NCI-H128 (cell line): ENCODE measurements at regions not wholly inside any gene's neighbourhood (a gene's known extent, or its start where the extent isn't known, plus 50 kb on each side); places are given as distances from the start of the nearest gene placed in this dataset.
"Not testable (repeated sequence)": the region's sequence is repeated elsewhere in the genome, so short reads cannot be mapped to it uniquely, and the experiment has no call there.

Experiments
- DNase-seq: peaks from one replicate; lab custom pipeline; 2025; ENCODE audit not compliant: unreplicated experiment; lab: John Stamatoyannopoulos, UW

DNA sequence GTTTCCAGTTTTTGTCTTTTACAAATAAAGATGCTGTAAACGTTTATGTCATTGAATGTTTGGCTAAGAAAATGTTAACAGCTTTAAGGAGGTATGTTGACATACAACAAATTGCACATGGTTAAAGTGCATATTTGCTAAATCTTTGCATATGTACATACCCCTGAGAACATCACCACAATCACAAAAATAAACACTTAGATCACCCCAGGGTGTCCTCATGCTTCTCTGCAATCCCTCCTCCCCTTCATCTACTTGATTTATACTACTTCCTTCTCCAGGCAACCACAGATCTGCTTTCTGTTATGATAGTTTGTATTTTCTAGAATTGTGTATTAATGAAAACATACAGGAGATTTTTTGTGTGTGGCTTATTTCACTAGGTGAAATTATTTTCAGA, 209.5 kb downstream of the GLRX3 start:
- DNase-seq = no peak

DNA sequence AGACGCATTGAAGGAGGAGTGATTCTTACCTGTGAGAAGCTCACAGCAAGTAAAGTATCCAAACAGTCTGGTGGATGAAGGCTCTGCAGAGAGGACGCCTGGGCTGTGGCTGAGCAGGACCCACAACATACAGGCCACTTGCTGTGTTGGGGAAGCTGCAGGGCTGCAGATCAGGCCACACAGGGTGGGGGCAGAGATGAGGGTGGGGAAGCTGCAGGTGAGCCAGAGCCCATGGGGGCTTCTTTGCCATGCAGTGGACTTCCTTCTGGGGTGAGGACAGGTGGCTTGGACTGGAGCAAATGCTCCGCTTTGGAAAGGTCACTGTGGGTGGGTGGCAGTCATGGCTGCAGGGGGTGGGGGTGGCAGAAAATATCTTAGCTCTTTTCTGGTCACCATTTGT, 214.8 kb downstream of the GLRX3 start:
- DNase-seq = no peak

DNA sequence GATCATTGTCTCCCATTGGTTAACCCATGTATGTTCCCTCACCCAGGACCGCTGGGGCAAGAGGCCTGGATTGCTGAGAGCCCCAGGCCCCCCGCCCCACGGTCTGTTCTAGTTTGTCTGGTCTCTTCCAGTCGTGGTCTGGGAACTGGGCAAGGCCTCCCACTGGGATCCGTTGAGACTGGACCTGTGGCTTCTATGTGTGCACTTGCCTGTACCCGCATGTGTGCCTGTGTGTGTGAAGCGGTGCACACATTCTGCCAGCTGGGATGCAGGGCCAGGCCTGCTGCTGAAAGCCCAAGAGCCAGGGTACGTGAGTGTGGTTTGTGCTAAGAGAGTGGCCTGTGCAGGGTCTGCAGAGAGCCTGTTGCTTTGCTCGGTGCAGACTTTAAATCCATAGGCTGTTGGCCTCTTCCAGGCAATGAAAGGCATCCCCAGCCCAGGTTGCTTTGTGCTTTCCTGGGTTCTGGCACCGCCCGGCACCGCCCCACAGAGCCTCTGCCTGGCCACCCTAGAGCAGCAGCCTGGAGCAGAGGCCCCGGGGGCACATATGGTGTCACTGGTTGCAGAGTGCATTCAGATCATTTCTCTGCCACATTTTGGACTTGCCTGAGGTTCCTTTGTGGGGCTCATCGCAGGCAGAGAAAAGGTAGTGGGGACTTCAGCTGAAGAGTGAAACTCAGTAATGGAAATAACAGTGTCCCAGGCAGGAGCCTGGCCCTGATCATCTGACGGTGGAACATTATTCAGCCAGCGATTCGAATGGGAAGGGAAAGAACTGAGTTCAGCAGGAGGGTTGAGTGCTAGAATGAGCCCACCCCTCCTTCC, 215.5 kb downstream of the GLRX3 start:
- no peak for DNase-seq

DNA sequence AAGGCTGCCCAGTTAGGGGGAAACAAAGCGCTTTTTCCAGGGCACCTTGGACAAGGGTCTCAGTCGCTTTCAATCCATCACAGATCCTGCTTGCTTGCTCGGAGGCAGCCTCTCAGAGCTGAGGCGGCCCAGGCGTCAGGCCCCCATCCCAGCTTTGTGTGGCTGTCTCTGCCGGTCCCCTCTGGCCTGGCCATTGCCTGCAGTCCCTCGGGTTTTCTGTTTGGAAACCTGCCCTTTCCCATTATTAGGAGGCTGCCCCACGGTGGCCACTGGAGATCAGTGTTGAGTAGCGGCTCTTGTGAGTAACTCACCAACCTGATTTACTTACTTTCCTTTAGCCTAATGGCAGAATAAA, 216.1 kb downstream of the GLRX3 start:
- no peak for DNase-seq

DNA sequence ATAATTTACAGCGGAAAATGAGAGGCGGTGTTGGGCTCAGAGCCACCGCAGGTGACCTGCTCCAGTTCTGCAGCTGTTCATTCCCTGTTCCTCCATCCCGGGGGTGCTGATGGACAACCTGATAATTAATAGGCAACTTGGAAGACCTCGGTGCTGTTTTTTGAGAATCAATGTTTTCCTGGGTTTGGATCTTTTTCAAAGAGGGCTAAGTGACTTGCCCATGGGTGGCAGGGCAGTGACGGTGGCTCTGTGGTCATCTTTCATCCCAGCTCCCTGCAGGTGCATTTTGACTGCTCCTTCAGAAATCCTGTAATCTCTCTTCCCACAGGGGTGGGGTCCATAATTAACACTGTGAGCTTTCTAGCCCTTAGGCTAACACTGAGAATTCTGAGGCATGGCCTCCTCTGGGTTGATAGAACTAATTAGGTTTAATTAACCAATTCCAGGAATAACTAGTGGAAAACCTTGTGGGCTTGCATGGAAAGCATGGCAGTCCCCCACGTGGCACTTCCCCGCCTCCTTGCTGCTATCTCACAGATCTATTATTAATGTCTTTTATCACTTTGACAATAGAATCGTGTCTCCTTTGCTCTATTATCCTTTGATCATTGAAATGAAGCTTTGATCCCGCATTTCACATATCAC, 217.9 kb downstream of the GLRX3 start:
- DNase-seq = no peak

DNA sequence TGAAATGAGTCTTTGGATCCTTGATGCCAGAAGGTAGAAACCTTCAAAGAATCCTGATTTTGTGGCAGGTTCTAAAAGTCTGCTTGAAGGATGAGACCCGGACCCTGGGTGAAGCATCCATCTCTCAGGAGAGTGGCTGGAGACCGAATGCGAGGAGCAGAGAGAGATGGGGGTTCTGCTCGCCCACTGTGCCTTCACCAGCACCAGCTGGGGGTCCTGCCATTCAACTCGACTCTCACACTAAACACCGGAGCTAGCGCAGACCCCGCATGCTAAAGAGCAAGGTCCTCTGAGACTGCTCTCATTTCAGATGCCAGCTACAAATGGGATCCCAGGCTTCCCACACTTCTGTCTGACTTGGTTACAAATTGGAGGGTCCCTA, 218.4 kb downstream of the GLRX3 start:
- DNase-seq = no peak

DNA sequence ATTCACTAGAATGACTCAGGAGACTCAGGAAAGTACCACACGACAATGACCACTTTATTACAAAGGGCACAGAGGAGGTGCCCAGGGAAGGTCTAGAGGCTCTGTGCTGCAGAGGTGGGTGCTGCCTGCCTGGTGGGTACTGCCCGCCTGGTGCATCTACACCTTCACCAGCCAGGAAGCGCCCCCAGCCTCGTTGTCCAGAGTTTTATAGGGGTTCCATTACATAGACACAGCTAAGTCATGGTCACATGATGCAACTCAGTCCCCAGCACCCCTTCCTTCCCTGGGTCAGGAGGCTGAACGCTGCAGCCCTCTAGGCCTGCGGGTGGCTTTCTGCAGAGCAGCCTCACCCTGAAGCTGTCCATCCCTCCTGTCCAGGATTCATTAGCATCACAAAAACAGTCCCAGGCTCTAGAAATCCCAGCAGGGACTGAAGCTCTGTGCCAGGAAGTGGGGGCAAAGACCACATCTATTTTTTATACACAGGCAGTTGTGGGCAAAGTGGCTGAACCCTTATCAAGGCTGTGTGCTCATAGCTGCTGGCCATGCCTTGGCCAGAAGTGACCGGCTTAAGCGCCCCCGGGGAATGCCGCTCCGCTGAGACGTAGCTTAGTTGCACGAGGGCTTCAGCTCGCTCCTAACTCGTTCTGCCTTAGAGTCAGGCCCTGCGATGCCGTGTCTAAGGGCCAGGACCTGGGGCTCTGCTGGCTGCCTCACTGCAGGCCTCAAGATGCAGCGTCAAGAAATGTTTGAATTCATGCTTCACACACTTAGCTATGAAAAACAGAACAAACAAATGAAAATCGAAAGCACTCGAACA, 219.0 kb downstream of the GLRX3 start:
- no peak for DNase-seq

DNA sequence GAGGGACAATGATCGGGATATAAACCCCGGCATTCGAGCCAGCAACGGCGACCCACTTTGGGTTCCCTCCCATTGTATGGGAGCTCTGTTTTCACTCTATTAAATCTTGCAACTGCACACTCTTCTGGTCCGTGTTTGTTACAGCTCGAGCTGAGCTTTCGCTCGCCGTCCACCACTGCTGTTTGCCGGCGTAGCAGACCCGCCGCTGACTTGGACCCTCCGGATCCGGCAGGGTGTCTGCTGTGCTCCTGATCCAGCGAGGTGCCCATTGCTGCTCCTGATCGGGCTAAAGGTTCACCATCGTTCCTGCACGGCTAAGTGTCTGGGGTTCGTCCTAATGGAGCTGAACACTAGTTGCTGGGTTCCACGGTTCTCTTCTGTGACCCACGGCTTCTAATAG, 220.2 kb downstream of the GLRX3 start:
- not testable (repeated sequence) for DNase-seq

DNA sequence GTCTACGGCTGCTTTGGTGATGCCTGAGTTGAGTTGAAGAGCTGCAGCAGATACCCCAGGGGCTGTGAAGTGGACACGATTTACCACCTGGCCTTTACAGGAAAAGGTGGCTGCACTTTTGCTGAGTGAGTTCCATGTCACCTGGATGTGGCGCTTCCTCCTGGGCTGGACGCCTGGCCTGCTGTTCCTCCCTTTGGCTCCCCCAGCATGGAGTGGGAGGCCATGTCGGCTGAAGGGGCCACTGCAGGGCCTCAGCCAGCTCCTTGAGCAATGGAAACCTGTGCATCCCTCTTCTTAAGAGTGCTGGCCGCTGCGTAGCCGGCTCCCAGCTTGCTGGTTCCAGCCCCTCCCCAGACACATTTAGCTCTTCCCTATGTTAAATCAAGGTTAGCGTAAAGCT, 221.0 kb downstream of the GLRX3 start:
- no peak for DNase-seq

DNA sequence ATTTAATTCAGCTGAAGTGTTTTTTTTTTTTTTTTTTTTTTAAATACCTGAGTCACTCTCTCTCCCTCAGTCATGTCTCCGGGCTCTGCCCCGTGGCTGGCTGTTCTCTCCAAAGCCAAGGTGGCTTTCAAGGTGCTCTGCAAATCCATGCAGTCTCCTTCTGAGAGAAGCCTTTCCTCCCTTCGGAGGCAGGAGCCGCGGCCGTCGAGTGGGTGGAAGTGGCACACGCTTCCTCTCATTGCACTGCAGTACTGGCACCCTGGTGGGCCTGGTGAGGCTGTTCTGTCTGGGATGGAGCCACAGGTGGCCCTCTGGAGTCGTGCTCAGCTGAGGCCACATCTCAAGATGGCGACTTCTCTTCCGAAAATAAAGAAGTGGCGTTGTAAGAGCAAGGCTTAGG, 221.8 kb downstream of the GLRX3 start:
- no peak for DNase-seq

DNA sequence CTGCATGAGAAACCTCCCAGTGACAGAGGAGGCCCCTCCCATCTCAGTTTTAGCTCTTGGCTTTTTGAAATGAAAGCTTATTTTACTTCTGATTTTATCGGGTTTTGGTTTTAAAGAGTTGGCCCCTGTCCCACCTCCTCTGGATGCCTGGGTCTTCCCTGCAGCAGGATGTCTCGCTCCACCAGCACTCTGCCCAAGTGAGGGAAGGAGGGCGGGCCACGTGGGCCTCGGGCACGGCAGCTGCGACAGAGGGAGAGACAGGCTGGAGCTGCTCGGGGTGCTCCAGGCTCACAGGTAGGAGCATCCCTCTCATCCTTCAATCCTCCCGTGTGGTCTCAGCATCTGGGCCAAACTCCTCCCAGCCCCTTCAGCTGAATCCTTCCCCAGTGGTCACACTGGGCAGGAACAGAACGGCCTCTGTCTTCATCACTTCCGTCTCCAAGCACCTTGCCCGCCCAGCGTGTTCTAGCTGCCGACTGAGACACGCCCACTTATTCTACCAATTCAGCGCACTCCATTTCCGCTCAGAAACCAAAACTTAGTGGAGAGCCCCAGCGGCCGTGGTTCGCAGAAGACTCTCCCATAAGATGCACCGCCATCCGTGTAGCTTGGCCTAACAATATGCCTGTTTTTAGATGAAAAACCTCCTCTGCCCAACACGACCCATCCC, 222.9 kb downstream of the GLRX3 start:
- DNase-seq = no peak

DNA sequence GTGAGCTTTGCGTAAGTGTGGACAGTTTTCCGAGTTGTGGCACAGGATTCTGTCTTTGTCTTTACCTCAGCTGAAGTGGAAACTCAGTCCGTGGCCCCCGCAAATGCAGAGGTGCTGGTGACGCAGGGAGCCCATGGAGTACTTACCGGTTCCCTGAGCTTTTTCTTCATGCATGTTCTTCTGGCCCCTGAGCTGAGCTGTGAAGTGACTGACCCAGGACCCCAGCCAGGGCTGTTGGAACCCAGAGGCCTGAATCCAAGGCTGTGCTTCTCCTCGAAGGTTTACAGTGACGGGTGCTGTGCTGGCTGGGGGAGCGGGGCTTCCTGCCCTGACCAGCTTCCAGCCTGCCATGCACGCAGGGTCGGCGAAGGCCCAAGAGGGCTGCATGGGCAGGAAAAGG, 223.5 kb downstream of the GLRX3 start:
- DNase-seq = no peak

DNA sequence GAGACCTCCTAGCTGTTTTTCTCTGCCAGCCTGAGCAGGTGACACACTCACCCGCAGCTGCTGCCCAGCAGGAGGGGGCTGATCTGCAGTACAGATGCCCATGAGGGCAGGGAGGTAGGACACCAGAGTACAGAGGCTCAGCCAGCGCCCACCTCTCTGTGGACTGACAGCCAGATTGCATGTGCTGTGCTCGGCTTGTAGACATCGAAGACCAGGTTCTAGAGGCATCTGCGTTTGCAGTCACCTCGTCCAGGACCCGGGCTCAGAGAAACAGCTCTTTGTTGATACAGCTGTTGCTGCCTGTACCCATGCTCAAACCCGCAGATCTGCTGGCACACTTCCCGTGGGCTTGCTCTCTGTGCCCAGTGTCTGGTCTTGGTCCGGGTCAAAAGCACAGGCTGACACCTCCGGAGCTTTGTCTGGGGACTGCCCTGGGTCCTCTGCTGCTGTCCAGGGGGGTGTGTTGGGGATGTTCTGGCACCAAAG, 224.7 kb downstream of the GLRX3 start:
- DNase-seq = no peak

DNA sequence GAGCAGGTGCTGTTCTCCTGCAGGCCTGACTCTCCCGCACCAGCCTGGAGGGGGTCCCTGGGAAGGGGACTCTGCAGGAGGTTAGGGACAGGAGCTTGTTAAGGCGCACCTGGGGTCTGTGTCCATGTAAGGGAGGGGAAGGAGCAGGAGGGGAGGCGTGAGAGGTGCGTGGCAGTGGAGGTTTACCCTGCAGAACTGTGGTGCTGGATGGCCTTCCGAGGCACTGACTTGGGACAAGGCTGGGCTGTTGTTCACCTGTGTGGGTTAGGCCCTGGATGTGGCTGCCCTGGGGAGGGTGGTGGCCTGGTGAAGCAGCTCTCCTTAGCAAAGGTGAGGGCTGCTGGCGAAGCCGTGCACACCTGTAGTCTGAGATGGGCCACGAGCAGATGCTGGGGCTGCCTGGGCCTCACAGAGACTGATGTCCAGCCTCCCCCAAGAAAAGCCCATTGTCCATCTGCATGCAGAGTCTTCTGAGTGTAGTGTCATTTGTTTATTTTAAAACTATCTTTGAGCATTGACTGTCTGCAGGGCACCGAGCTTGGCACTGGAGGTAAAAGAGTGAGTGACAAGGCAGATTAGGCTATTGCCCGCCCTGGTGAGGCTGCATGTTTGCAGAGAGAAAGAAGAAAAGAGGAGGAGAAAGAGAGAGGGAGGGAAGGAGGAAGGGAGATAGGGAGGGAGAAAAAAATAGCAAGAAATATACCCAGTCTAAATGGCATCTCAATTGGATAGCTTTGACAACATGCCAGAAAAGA, 225.3 kb downstream of the GLRX3 start:
- no peak for DNase-seq

DNA sequence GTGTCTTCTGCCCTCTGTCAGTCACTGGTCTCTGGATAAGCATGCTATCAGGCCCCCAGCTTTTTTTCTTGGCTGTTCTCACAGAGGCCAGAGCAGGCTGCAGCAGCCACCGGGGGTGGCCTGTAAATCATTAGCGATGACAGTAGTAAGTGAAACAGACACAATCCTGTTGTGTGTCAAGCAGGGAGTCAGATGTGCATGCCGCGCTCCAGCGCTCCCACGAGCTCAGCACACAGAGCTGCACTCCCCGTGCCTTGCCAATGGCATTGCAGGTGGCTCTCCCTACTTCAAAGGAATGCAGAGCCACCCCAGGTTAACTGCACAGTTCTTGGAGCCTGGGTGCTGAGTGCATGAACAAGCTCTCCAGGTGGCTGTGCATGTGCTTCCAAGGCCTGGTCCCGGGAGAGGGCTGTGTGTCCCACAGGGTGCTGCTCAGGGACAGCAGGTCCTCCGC, 226.1 kb downstream of the GLRX3 start:
- no peak for DNase-seq

DNA sequence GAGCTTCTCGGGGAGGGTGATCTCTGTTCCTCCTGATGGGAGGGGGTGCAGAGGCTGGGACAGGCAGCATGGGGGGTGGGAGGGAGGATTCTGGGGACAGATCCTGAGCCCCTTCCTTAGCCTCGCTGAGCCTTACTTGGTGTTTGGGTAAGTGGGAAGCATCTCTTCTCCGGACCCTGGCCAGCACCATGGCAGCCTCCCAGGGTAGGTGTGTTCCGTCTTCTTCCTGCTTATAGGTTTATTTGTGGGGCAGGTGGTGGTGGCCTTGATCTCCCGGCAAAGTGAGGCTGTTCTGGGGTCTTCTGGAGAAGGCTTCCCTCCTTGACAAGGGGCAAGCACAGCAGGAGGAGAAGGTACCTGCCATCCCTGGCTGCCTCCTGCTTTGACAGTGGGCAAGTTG, 226.9 kb downstream of the GLRX3 start:
- DNase-seq = no peak

DNA sequence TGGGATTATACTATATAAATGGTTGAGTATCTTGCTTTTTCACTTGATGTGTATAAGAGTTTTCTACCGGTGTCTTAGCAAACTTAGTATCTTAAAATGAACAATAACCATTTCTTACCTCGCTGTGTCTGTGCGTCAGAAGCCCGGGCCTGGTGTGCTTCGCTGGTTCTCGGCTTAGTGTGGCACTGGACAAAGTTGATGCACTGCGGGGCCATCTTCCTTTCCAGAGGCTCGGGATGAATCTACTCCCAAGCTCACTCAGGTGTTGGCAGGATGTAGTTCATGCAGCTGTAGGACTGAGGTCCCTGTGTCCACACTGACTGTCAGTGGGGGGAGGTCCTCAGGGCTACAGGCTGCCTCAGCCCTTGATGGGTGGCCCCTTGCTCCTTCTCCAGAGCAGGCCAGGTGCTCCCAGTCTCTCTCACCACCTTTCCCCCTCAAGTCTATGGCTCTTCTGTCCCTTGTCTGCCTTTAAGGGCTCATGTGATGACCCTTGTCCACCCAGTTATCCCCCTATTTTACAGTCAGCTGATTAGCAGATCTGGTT, 227.8 kb downstream of the GLRX3 start:
- no peak for DNase-seq

DNA sequence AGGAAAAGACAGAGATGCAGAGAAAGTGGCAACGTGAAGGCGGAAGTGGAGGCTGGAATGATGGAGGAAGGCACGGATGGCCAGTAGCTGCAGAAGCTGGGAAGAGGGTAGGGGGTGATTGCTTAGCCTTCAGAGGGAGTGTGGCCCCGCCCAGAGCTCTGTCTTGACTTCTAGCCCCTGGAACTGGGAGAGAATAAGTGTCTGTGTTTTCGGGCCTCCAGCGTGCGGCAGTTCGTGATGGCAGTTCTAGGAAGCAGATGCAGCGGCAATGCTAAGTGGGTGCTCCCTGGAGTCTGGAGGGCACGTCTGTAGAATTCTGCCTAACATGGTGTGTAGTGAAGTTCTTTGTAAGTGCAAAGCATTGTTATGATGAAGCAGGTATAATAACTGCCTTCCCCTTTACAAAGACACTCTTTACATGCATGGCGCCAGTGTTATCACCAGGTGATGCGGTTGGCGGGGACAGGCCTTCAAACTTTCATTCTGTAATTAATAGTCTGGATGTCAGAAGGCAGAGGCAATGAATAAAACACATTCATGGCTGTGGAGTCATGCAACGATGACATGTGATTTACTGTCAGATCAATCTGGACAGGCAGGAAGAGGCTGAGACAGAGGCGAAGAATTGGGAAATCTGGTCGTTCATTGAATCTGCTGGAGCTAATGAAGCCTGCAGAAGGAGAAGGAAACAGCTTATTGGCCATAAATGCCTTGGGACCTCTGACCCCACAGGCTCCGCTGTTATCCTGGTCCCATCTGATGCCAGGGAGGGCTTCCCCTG, 228.6 kb downstream of the GLRX3 start:
- DNase-seq = no peak

DNA sequence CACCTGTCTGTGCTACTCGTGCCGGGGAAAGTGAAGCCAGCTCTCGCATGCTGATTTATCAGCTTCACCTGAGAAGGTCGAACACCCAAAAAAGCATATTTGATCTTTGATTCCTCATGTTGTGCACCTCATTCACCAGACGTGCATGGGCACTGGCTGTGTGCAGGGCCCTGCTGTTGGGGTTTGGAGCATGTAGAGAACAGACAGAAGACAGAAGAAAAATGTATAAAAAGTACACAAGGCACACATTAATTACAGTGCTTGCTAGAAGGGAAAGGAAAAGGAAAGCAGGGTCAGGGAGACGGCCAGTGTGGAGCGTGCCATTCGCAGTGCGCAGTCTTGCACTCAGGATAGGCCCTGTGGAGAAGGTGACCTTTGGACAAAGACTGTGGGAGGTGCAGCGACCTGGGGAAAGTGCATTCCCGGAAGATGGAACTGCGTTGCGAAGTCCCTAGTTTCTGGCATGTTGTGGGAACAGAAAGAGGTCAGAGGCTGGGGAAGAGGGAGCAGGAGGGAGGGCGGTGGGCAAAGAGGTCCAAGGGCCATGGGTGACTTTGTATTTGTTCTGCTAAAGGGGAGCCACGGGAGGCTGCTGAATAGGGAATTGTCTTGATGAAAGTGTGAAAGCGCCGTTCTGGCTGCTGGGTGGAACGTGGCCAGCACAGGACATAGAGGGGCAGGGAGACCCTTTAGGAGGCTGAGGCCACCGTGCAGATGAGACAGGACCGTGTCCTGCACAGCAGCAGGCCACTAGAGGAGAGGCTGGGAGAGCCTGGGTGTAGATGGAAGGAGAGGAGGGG, 232.8 kb downstream of the GLRX3 start:
- DNase-seq = no peak
